Endodermal cell (in vitro differentiated cells): ENCODE measurements at regions not wholly inside any gene's neighbourhood (a gene's known extent, or its start where the extent isn't known, plus 50 kb on each side); places are given as distances from the start of the nearest gene placed in this dataset.
A peak's percentile ranks its signal among the peaks of the same experiment; 100 is the strongest.

Experiments
- DNase-seq: peaks from one replicate; pipeline ENCODE4 v3.0.0-alpha.2; 2017
- H3K27ac ChIP-seq: 2 replicates; pipeline ENCODE4 v1.5.1; 2013; ENCODE audit warnings: mild to moderate bottlenecking, low read depth, low read length, moderate library complexity
- H3K27me3 ChIP-seq: 2 replicates; pipeline ENCODE4 v1.6.1; 2013; ENCODE audit warnings: mild to moderate bottlenecking, low read length, moderate library complexity; ENCODE audit not compliant: insufficient read depth, control insufficient read depth, poor library complexity, severe bottlenecking
- H3K36me3 ChIP-seq: 2 replicates; pipeline ENCODE4 v1.7.0; 2013; ENCODE audit warnings: mild to moderate bottlenecking, low read length, moderate library complexity; ENCODE audit not compliant: control insufficient read depth, insufficient read depth
- H3K4me1 ChIP-seq: one replicate; pipeline ENCODE4 v1.7.0; 2013; ENCODE audit warnings: low read length; ENCODE audit not compliant: control insufficient read depth, insufficient read depth
- H3K4me3 ChIP-seq: 2 replicates; pipeline ENCODE4 v1.5.1; 2013; ENCODE audit warnings: mild to moderate bottlenecking, low read length, moderate library complexity
- H3K9ac ChIP-seq: 2 replicates; pipeline ENCODE4 v1.6.1; 2013; ENCODE audit warnings: mild to moderate bottlenecking, low read length, moderate library complexity; ENCODE audit not compliant: poor library complexity, severe bottlenecking; ENCODE audit errors: extremely low read depth
- H3K9me3 ChIP-seq: 2 replicates; pipeline ENCODE4 v1.6.1; 2013; ENCODE audit warnings: mild to moderate bottlenecking, low read length, moderate library complexity; ENCODE audit not compliant: control insufficient read depth
- H3K27ac Mint-ChIP-seq: 2 replicates; pipeline ENCODE4 v1.8.0; 2020; ENCODE audit warnings: mixed read lengths
- H3K27me3 Mint-ChIP-seq: 2 replicates; pipeline ENCODE4 v1.8.0; 2021; ENCODE audit warnings: mild to moderate bottlenecking, mixed read lengths; ENCODE audit not compliant: insufficient read depth
- H3K36me3 Mint-ChIP-seq: 2 replicates; pipeline ENCODE4 v1.8.0; 2020; ENCODE audit warnings: low read depth, mixed read lengths
- H3K4me1 Mint-ChIP-seq: 2 replicates; pipeline ENCODE4 v1.8.0; 2020; ENCODE audit warnings: mixed read lengths
- H3K4me3 Mint-ChIP-seq: 2 replicates; pipeline ENCODE4 v1.8.0; 2020; ENCODE audit warnings: mild to moderate bottlenecking, moderate library complexity, mixed read lengths
- H3K9me3 Mint-ChIP-seq: 2 replicates; pipeline ENCODE4 v1.8.0; 2020; ENCODE audit warnings: mild to moderate bottlenecking, mixed read lengths
- CTCF ChIP-seq: fragments of 200-600 bp; sonication (generic); conservative IDR thresholded peaks from 2 replicates; pipeline ENCODE4 v1.5.0; 2021; ENCODE audit warnings: antibody characterized with exemption, mild to moderate bottlenecking
- WGBS, 2 experiments: methylation state at CpG; one replicate each; pipeline versions ENCODE4 v1.1.5 to v1.1.7; 2013; ENCODE audit warnings: missing lambda C conversion rate in 2 of 2, mixed read lengths in 1 of 2; ENCODE audit not compliant: insufficient coverage in 1 of 2, insufficient read length in 1 of 2; 5-methylcytosine and 5-hydroxymethylcytosine counted together

GRCh38 chr7:121795736-121796135 lies 77.2 kb upstream of the PTPRZ1 start:
- Histone ChIP-seq H3K27me3 (peaks cover 39% of the 10 kb centered on the region), H3K4me1 (peaks cover 8% of the 10 kb centered on the region), H3K9me3 (peaks cover 5% of the 10 kb centered on the region), H3K36me3 (no peaks in the 10 kb centered on the region), H3K27ac (peak overlapping the region; percentile 97), H3K9ac (no peak overlapping the region), H3K4me3 (no peak overlapping the region)
- Mint-ChIP-seq H3K27me3 (peaks cover 20% of the 10 kb centered on the region), H3K36me3 (no peaks in the 10 kb centered on the region), H3K27ac (no peak overlapping the region), H3K4me3 (no peak overlapping the region), H3K9me3 (peaks cover 2% of the 10 kb centered on the region), H3K4me1 (peaks cover 24% of the 10 kb centered on the region)
- no peak for TF ChIP-seq CTCF
- 83 to 98% methylated on average over 1 of the region's 2 CpGs for WGBS, 2 experiments
- DNase-seq: no peak

- H3K4me1 ChIP-seq: peaks cover 8% of the 10 kb centered on the region
- WGBS, 2 experiments: 87% methylated on average over 5 of the region's 5 CpGs; no CpG with 5 or more reads in 1 of the 2 experiments
- H3K27ac Mint-ChIP-seq: no peak overlapping the region
Observed at GRCh38 chr7:121793716-121794115, 79.2 kb upstream of the PTPRZ1 start.

GRCh38 chr7:121777672-121778071 lies 95.3 kb upstream of the PTPRZ1 start:
- Histone ChIP-seq H3K4me3 (no peak overlapping the region), H3K9me3 (no peaks in the 10 kb centered on the region), H3K27ac (no peak overlapping the region), H3K4me1 (no peaks in the 10 kb centered on the region), H3K36me3 (no peaks in the 10 kb centered on the region), H3K27me3 (peaks cover 7% of the 10 kb centered on the region), H3K9ac (no peak overlapping the region)
- WGBS, 2 experiments: 80 to 82% methylated on average over 1 to 2 of the region's 3 CpGs
- Mint-ChIP-seq H3K36me3 (no peaks in the 10 kb centered on the region), H3K27ac (no peak overlapping the region), H3K4me1 (no peaks in the 10 kb centered on the region), H3K9me3 (no peaks in the 10 kb centered on the region), H3K4me3 (no peak overlapping the region), H3K27me3 (peaks cover 5% of the 10 kb centered on the region)
- DNase-seq: no peak
- no peak for TF ChIP-seq CTCF

More at GRCh38 chr7:121793716-121794115, 79.2 kb upstream of the PTPRZ1 start:
- no peak overlapping the region for H3K4me3 ChIP-seq
- no peaks in the 10 kb centered on the region for H3K36me3 ChIP-seq
- no peak overlapping the region for H3K4me3 Mint-ChIP-seq
- H3K27me3 Mint-ChIP-seq: peaks cover 32% of the 10 kb centered on the region
- no peaks in the 10 kb centered on the region for H3K36me3 Mint-ChIP-seq
- no peak overlapping the region for H3K27ac ChIP-seq
- H3K9ac ChIP-seq: no peak overlapping the region
- H3K27me3 ChIP-seq: peaks cover 56% of the 10 kb centered on the region
- peaks cover 16% of the 10 kb centered on the region for H3K4me1 Mint-ChIP-seq
- peaks cover 2% of the 10 kb centered on the region for H3K9me3 Mint-ChIP-seq
- peaks cover 5% of the 10 kb centered on the region for H3K9me3 ChIP-seq
- no peak for TF ChIP-seq CTCF
- no peak for DNase-seq
